ENCODE measurements at regions not wholly inside any gene's neighbourhood (a gene's known extent, or its start where the extent isn't known, plus 50 kb on each side); places are given as distances from the start of the nearest gene placed in this dataset.

DNA sequence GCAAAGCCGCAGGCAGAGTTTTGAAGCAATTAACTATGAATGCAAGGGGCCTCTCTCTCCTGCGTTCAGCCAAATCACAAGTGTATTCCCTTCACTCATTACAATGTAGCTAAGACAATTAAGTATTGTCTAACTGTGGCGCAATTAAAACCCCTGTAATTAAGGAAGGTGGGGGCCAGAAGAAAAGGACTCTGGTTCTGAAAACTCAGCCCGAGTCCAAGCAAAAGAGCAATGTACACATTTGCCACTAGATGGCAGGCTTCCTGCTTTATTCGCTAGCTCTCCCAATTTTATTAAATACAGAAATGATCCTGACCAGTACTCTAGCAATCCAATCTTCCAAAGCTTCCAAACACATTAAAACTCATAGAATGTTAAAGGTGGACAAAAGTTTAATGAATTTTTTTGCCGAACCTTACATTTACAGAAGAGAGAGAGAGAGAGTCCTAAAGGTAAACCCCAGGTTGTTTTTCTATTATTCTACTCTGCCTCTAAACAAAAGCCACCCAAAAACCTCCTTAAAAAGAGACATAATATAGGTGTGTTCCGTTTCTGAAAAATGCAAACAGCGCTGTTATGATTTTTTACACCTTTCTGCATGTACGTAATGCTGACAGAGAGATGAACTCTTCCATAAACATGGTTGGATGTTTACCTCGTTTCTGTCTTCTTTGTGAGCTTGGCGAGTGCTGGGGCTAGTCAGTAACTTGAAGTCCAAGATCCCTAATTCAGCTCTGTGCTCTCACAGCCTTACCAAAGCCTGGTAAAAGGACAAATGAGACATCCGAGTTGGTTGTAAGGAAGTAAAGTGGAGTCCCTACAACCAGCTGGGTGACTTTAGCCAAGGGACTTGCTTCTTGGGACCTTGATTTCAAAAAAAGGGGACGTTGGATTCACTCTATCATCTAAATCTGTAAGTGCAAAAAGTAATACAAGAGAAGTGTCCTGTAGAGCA is 50.9 kb upstream of the VASH1 start:
- DNase-seq (peak in 1 of 2 donors; percentile 54), ATAC-seq (peak in 7 of 8 donors; percentile 43 to 69 (median 52))
- Histone ChIP-seq H3K27ac (peak overlapping the region in 2 of 10 donors; percentile 15 to 20), H3K9me3 (no peaks in the 10 kb centered on the region), H3K4me3 (no peak overlapping the region), H3K4me1 (peaks cover 0 to 26% (median 19%) of the 10 kb centered on the region in 9 donors), H3K36me3 (peaks cover 0 to 5% (median 0%) of the 10 kb centered on the region in 9 donors), H3K27me3 (no peaks in the 10 kb centered on the region)
- TF ChIP-seq CTCF (IDR thresholded peaks at IDR 0.05): peak; percentile 70 to 83 (median 79)
- intact Hi-C loops (cut with DNase I): loop anchor here (1.0 to 10.0 kb wide), 12 partner anchors 52 to 384 kb away; partner anchors contain the start of genes CIPC (in 1 of the 10) and VASH1 (in 1 of the 10)
- 37 to 39% methylated on average over 13 of the region's 13 CpGs for WGBS, 2 donors
